Spinal cord (tissue), 9 donors: ENCODE measurements at regions not wholly inside any gene's neighbourhood (a gene's known extent, or its start where the extent isn't known, plus 50 kb on each side); places are given as distances from the start of the nearest gene placed in this dataset.
A peak's percentile ranks its signal among the peaks of the same experiment; 100 is the strongest.

Source experiments
- DNase-seq, 6 donors: peaks; one replicate each; pipeline versions ENCODE4 v3.0.0 to v3.0.0-alpha.2; 2013 to 2015; ENCODE audit warnings: low spot score in 6 of 6, low read depth in 4 of 6
- H3K27ac ChIP-seq: one replicate; pipeline ENCODE4 v1.5.1; 2013; ENCODE audit warnings: low read depth, low read length, control low read depth
- H3K27me3 ChIP-seq: one replicate; pipeline ENCODE4 v1.6.1; 2013; ENCODE audit warnings: low read length; ENCODE audit not compliant: control insufficient read depth, insufficient read depth
- H3K36me3 ChIP-seq: one replicate; pipeline ENCODE4 v1.6.1; 2013; ENCODE audit warnings: low read length; ENCODE audit not compliant: control insufficient read depth, insufficient read depth
- H3K4me1 ChIP-seq: one replicate; pipeline ENCODE4 v1.6.1; 2013; ENCODE audit warnings: low read length; ENCODE audit not compliant: control insufficient read depth, insufficient read depth
- H3K4me3 ChIP-seq: one replicate; pipeline ENCODE4 v1.5.1; 2013; ENCODE audit warnings: low read depth, low read length, control low read depth
- H3K9me3 ChIP-seq: one replicate; pipeline ENCODE4 v1.6.1; 2013; ENCODE audit warnings: low read length; ENCODE audit not compliant: control insufficient read depth, insufficient read depth
- WGBS: methylation state at CpG from one replicate; pipeline ENCODE4 v1.1.5; 2013; ENCODE audit warnings: missing lambda C conversion rate; ENCODE audit not compliant: insufficient coverage; 5-methylcytosine and 5-hydroxymethylcytosine counted together
- donor health status: healthy.

- Histone ChIP-seq H3K27me3 (peaks cover 5% of the 10 kb centered on the region), H3K27ac (no peak overlapping the region), H3K4me1 (no peaks in the 10 kb centered on the region), H3K4me3 (no peak overlapping the region), H3K9me3 (no peaks in the 10 kb centered on the region), H3K36me3 (no peaks in the 10 kb centered on the region)
- 97% methylated on average over 6 of the region's 6 CpGs for WGBS
- no peak for DNase-seq
Measured at GRCh38 chr4:152029631-152030030, 268.8 kb upstream of the GATB start.

GRCh38 chr4:152028131-152028530, 267.3 kb upstream of the GATB start:
- Histone ChIP-seq H3K27ac (no peak overlapping the region), H3K36me3 (no peaks in the 10 kb centered on the region), H3K27me3 (peaks cover 10% of the 10 kb centered on the region), H3K9me3 (no peaks in the 10 kb centered on the region), H3K4me3 (no peak overlapping the region), H3K4me1 (peaks cover 8% of the 10 kb centered on the region)
- no peak for DNase-seq
- 93% methylated on average over 1 of the region's 1 CpG for WGBS

GRCh38 chr4:152024881-152025280, 264.1 kb upstream of the GATB start:
- Histone ChIP-seq H3K27me3 (peaks cover 9% of the 10 kb centered on the region), H3K9me3 (no peaks in the 10 kb centered on the region), H3K27ac (no peak overlapping the region), H3K4me1 (peaks cover 32% of the 10 kb centered on the region), H3K4me3 (no peak overlapping the region), H3K36me3 (no peaks in the 10 kb centered on the region)
- peak in 1 of 6 donors; percentile 35 for DNase-seq

GRCh38 chr4:152023674-152024073, 262.9 kb upstream of the GATB start:
- Histone ChIP-seq H3K4me1 (peaks cover 32% of the 10 kb centered on the region), H3K9me3 (no peaks in the 10 kb centered on the region), H3K36me3 (no peaks in the 10 kb centered on the region), H3K27me3 (peaks cover 8% of the 10 kb centered on the region), H3K27ac (peak overlapping the region; percentile 90), H3K4me3 (no peak overlapping the region)
- WGBS, result 87% methylated on average over 9 of the region's 9 CpGs
- DNase-seq, result no peak

- H3K27ac ChIP-seq, result peak overlapping the region; percentile 90
- DNase-seq, result no peak
- H3K9me3 ChIP-seq, result no peaks in the 10 kb centered on the region
- H3K27me3 ChIP-seq, result peaks cover 8% of the 10 kb centered on the region
- H3K36me3 ChIP-seq, result no peaks in the 10 kb centered on the region
- peaks cover 32% of the 10 kb centered on the region for H3K4me1 ChIP-seq
- WGBS, result 57% methylated on average over 4 of the region's 5 CpGs
- no peak overlapping the region for H3K4me3 ChIP-seq
Measured at GRCh38 chr4:152022543-152022942, 261.7 kb upstream of the GATB start.

GRCh38 chr4:152021788-152022438, 261.1 kb upstream of the GATB start:
- Histone ChIP-seq H3K36me3 (no peaks in the 10 kb centered on the region), H3K27ac (peak overlapping the region; percentile 90), H3K4me1 (peaks cover 32% of the 10 kb centered on the region), H3K27me3 (peaks cover 8% of the 10 kb centered on the region), H3K4me3 (no peak overlapping the region), H3K9me3 (no peaks in the 10 kb centered on the region)
- 44% methylated on average over 6 of the region's 6 CpGs for WGBS
- peak; percentile 62 to 95 (median 82) for DNase-seq

GRCh38 chr4:152020073-152020472, 259.3 kb upstream of the GATB start:
- 96% methylated on average over 4 of the region's 5 CpGs for WGBS
- no peak overlapping the region for H3K4me3 ChIP-seq
- peaks cover 13% of the 10 kb centered on the region for H3K27me3 ChIP-seq
- no peaks in the 10 kb centered on the region for H3K36me3 ChIP-seq
- no peak overlapping the region for H3K27ac ChIP-seq
- no peak for DNase-seq
- H3K4me1 ChIP-seq, result peaks cover 32% of the 10 kb centered on the region
- H3K9me3 ChIP-seq, result no peaks in the 10 kb centered on the region

- H3K9me3 ChIP-seq, result no peaks in the 10 kb centered on the region
- peak in 1 of 6 donors; percentile 61 for DNase-seq
- H3K27ac ChIP-seq, result no peak overlapping the region
- H3K27me3 ChIP-seq, result peaks cover 5% of the 10 kb centered on the region
- H3K4me1 ChIP-seq, result peaks cover 7% of the 10 kb centered on the region
- H3K36me3 ChIP-seq, result no peaks in the 10 kb centered on the region
- H3K4me3 ChIP-seq, result no peak overlapping the region
- WGBS, result 93% methylated on average over 5 of the region's 5 CpGs
Measured at GRCh38 chr4:152016303-152016620, 255.5 kb upstream of the GATB start.

- DNase-seq, result no peak
- no peak overlapping the region for H3K4me3 ChIP-seq
- H3K27me3 ChIP-seq, result peaks cover 5% of the 10 kb centered on the region
- peaks cover 2% of the 10 kb centered on the region for H3K4me1 ChIP-seq
- no peaks in the 10 kb centered on the region for H3K9me3 ChIP-seq
- no peak overlapping the region for H3K27ac ChIP-seq
- H3K36me3 ChIP-seq, result no peaks in the 10 kb centered on the region
- WGBS, result 93% methylated on average over 2 of the region's 11 CpGs
Measured at GRCh38 chr4:152015597-152016302, 254.9 kb upstream of the GATB start.

GRCh38 chr4:152014280-152014679, 253.5 kb upstream of the GATB start:
- no peak overlapping the region for H3K27ac ChIP-seq
- peaks cover 6% of the 10 kb centered on the region for H3K4me1 ChIP-seq
- 39% methylated on average over 2 of the region's 3 CpGs for WGBS
- H3K36me3 ChIP-seq, result no peaks in the 10 kb centered on the region
- DNase-seq, result no peak
- H3K4me3 ChIP-seq, result no peak overlapping the region
- peaks cover 5% of the 10 kb centered on the region for H3K27me3 ChIP-seq
- H3K9me3 ChIP-seq, result no peaks in the 10 kb centered on the region
